Uterus (tissue), 3 donors: ENCODE measurements at regions not wholly inside any gene's neighbourhood (a gene's known extent, or its start where the extent isn't known, plus 50 kb on each side); places are given as distances from the start of the nearest gene placed in this dataset.
"Not testable (repeated sequence)": the region's sequence is repeated elsewhere in the genome, so short reads cannot be mapped to it uniquely, and the experiment has no call there.

Experiments used
- DNase-seq, 2 donors: peaks; one replicate each; pipeline ENCODE4 v3.0.0-alpha.2; 2019 to 2020
- H3K27ac ChIP-seq, 2 donors: fragments of 200-600 bp; sonication (generic); 1 replicate in 1 of 2; 2 replicates in 1 of 2; pipeline ENCODE4 v1.5.1; 2016 to 2018
- H3K27me3 ChIP-seq, 2 donors: fragments of 200-600 bp; sonication (generic); one replicate each; pipeline ENCODE4 v1.5.1; 2018 to 2019; ENCODE audit warnings: control low read depth in 1 of 2
- H3K36me3 ChIP-seq, 2 donors: fragments of 200-600 bp; sonication (generic); one replicate each; pipeline ENCODE4 v1.5.1; 2019; ENCODE audit warnings: control low read depth in 1 of 2
- H3K4me1 ChIP-seq, 2 donors: fragments of 200-600 bp; sonication (generic); one replicate each; pipeline ENCODE4 v1.5.1; 2018 to 2019; ENCODE audit warnings: control low read depth in 1 of 2
- H3K4me3 ChIP-seq, 2 donors: fragments of 200-600 bp; sonication (generic); 1 replicate in 1 of 2; 2 replicates in 1 of 2; pipeline ENCODE4 v1.5.1; 2018 to 2019; ENCODE audit warnings: mild to moderate bottlenecking in 1 of 2
- H3K9me3 ChIP-seq, 2 donors: fragments of 200-600 bp; sonication (generic); one replicate each; pipeline ENCODE4 v1.5.1; 2019; ENCODE audit warnings: control low read depth in 1 of 2
- POLR2A ChIP-seq, 2 donors: fragments of 450-650 bp; IDR thresholded peaks; one replicate each; pipeline ENCODE4 v1.6.1; 2016; ENCODE audit warnings: antibody characterized with exemption in 2 of 2, mild to moderate bottlenecking in 1 of 2, moderate library complexity in 1 of 2
- intact Hi-C: fragments of 100-400 bp; cut with DNase I; formaldehyde crosslinking; loops from one replicate; pipeline ENCODE4 v1.15.1; 2023; ENCODE audit warnings: low total_unique reads
- TF ChIP-seq, protein P1 (sequence below), 4 experiments: fragments of 200-600 bp in 2 of 4; fragments of 450-650 bp in 2 of 4; sonication (generic) in 2 of 4; IDR thresholded peaks; one replicate each; pipeline ENCODE4 v1.5.1; 2016 to 2019; ENCODE audit warnings: antibody characterized with exemption in 4 of 4, mild to moderate bottlenecking in 2 of 4, moderate library complexity in 1 of 4
- donor health status: DM: yes; HTN: yes; CAD: no.

DNA sequence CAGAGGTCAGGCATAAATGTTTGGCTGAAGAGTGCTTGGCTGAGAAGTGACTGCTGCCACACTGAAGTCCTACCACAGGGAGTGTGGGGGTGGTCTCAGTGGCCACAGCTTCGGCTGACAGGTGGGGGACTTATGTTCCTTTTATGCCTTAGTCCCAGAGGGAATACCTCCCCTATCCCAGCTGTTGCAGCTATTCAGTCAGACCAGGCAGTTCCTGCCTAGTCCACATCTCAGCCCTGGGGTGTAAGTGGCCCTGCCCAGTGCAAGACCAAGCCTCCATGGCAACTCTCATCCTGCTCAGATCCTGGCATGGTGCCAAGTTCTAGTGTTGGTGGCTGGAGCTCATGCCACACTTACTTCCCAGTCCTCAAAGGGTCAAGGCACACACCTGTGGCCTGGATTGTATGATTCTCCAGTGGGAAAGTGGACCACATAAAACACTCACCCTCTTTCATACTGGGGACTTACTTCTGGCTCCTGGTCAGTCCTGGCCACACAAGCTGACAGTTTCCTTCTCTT is 161.3 kb upstream of the CAND1 start:
- no peaks in the 10 kb centered on the region for H3K36me3 ChIP-seq
- intact Hi-C loops = no loop called here
- H3K4me1 ChIP-seq = no peaks in the 10 kb centered on the region
- H3K27me3 ChIP-seq = no peaks in the 10 kb centered on the region
- H3K27ac ChIP-seq = no peak overlapping the region
- no peak overlapping the region for H3K4me3 ChIP-seq
- TF ChIP-seq, protein P1, sequence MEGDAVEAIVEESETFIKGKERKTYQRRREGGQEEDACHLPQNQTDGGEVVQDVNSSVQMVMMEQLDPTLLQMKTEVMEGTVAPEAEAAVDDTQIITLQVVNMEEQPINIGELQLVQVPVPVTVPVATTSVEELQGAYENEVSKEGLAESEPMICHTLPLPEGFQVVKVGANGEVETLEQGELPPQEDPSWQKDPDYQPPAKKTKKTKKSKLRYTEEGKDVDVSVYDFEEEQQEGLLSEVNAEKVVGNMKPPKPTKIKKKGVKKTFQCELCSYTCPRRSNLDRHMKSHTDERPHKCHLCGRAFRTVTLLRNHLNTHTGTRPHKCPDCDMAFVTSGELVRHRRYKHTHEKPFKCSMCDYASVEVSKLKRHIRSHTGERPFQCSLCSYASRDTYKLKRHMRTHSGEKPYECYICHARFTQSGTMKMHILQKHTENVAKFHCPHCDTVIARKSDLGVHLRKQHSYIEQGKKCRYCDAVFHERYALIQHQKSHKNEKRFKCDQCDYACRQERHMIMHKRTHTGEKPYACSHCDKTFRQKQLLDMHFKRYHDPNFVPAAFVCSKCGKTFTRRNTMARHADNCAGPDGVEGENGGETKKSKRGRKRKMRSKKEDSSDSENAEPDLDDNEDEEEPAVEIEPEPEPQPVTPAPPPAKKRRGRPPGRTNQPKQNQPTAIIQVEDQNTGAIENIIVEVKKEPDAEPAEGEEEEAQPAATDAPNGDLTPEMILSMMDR (IDR thresholded peaks at IDR 0.05) = no peak
- TF ChIP-seq POLR2A (IDR thresholded peaks at IDR 0.05) = no peak
- DNase-seq = no peak
- no peaks in the 10 kb centered on the region for H3K9me3 ChIP-seq

DNA sequence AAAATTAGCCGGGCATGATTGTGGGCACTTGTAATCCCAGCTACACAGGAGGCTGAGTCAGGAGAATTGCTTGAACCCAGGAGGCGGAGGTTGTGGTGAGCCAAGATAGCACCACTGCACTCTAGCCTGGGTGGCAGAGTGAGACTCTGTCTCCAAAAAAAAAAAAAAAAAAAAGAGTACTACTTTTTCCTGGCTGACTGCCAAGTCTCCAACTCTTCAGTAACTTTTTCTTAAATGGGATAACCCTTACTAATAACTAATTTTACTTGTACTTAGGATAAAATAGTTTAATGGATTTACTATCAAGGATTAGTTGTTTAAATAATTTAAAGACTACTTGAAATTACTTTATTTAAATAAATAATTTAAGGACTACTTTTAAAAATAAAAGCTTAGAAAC is 158.8 kb upstream of the CAND1 start:
- intact Hi-C loops, DNase-seq, H3K9me3 ChIP-seq, H3K27ac ChIP-seq, H3K36me3 ChIP-seq, H3K4me3 ChIP-seq, H3K27me3 ChIP-seq, H3K4me1 ChIP-seq: not testable (repeated sequence)

DNA sequence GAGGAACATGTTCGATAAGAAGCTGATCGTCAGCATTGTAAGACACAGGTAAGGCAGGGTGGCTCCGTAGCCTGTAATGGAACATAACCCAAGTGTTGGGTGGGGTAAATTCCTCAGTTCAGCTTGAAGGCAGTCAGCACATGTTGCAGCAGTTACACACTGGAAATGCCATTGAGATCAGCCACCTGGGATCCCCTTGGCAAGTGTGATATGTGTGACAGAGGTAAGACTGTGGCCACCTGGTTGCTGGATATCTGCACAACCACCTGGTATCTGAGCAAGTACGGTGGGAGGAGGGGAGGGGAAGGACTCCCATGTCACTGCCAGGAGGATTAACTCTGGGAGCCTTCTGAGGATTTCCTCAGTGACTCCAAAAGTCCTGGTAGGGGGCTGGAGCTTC is 158.0 kb upstream of the CAND1 start:
- no peak overlapping the region for H3K4me3 ChIP-seq
- no peaks in the 10 kb centered on the region for H3K27me3 ChIP-seq
- DNase-seq = no peak
- no peak for TF ChIP-seq POLR2A (IDR thresholded peaks at IDR 0.05)
- TF ChIP-seq, protein P1 (IDR thresholded peaks at IDR 0.05) = no peak
- H3K36me3 ChIP-seq = no peaks in the 10 kb centered on the region
- no peak overlapping the region for H3K27ac ChIP-seq
- no peaks in the 10 kb centered on the region for H3K4me1 ChIP-seq
- H3K9me3 ChIP-seq = no peaks in the 10 kb centered on the region
- intact Hi-C loops = no loop called here

DNA sequence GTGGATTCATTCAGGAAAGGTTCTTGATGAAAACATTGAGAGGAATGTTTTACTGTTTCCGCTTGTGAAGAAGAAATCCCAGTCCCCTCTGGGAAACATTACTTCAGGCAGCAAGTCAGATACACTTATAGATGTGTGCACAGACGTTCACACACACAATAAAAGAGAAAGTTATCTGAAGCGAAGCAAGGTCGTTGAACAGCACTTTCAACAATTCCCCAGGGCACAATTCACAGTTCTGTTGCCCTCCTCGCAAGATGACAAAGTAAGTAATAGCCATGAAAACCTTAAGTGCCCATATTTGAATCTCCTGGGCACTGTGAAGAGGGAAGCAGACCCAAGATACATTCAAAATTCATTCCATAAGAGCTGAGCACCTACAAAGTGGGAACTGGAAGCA is 156.6 kb upstream of the CAND1 start:
- no peaks in the 10 kb centered on the region for H3K9me3 ChIP-seq

DNA sequence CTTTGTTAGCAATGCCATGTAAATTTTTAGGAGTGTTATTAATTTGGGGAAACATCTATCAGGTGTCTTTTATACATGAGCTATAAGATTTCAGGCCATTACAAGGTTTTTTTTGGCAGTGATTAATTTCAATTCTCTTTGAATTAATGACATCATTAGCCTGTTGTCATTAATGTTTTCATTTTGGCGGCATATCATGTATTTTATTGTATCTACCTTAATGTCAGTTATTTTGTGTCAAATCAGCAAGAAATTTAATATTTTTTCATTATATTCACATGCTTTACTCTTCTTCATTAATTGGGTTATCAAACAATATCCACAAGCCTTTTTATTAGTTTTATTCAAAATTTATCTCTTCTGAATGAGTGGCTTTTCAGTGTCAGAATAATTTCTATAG is 153.0 kb upstream of the CAND1 start:
- Histone ChIP-seq H3K9me3 (no peaks in the 10 kb centered on the region), H3K27ac (no peak overlapping the region), H3K36me3 (no peaks in the 10 kb centered on the region), H3K4me1 (no peaks in the 10 kb centered on the region), H3K4me3 (no peak overlapping the region), H3K27me3 (no peaks in the 10 kb centered on the region)
- DNase-seq = no peak
- TF ChIP-seq, protein P1 (IDR thresholded peaks at IDR 0.05) = no peak
- no peak for TF ChIP-seq POLR2A (IDR thresholded peaks at IDR 0.05)
- intact Hi-C loops = no loop called here

More for the DNA sequence above, 156.6 kb upstream of the CAND1 start:
- H3K27me3 ChIP-seq = no peaks in the 10 kb centered on the region
- no peak overlapping the region for H3K4me3 ChIP-seq
- no peaks in the 10 kb centered on the region for H3K36me3 ChIP-seq
- TF ChIP-seq, protein P1 (IDR thresholded peaks at IDR 0.05) = no peak
- TF ChIP-seq POLR2A (IDR thresholded peaks at IDR 0.05) = no peak
- DNase-seq = no peak
- intact Hi-C loops = no loop called here
- H3K27ac ChIP-seq = no peak overlapping the region
- H3K4me1 ChIP-seq = no peaks in the 10 kb centered on the region

DNA sequence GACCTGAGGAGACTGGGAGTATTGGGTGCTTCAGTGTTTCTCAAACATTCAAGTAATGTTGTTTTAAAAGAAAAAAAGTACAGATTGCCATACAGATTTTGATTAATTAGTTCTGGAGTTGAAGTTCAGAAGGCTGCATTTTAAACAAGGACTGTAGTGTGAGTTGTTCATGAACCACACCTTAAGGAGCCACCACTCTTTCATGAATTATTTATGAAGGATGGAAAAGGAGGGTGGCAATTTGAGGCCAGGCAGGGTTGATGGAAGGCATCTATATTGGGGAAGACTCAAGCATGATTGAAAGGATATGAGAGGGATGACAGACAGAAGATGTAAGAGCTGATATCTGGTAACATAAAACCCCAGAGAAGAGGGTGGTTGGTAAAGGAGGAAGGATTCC is 146.6 kb upstream of the CAND1 start:
- no peak for TF ChIP-seq POLR2A (IDR thresholded peaks at IDR 0.05)
- TF ChIP-seq, protein P1 (IDR thresholded peaks at IDR 0.05) = no peak
- Histone ChIP-seq H3K36me3 (no peaks in the 10 kb centered on the region), H3K9me3 (no peaks in the 10 kb centered on the region), H3K4me3 (no peak overlapping the region), H3K27ac (no peak overlapping the region), H3K4me1 (no peaks in the 10 kb centered on the region), H3K27me3 (no peaks in the 10 kb centered on the region)
- no peak for DNase-seq
- intact Hi-C loops = no loop called here
